DMS114 treated with DMSO at 0.1 percent for 48 hours (cell line): ENCODE measurements at regions not wholly inside any gene's neighbourhood (a gene's known extent, or its start where the extent isn't known, plus 50 kb on each side); places are given as distances from the start of the nearest gene placed in this dataset.
"Not testable (repeated sequence)": the region's sequence is repeated elsewhere in the genome, so short reads cannot be mapped to it uniquely, and the experiment has no call there.

Source experiments
- DNase-seq: peaks from one replicate; lab custom pipeline; 2025; ENCODE audit not compliant: unreplicated experiment; lab: John Stamatoyannopoulos, UW

DNA sequence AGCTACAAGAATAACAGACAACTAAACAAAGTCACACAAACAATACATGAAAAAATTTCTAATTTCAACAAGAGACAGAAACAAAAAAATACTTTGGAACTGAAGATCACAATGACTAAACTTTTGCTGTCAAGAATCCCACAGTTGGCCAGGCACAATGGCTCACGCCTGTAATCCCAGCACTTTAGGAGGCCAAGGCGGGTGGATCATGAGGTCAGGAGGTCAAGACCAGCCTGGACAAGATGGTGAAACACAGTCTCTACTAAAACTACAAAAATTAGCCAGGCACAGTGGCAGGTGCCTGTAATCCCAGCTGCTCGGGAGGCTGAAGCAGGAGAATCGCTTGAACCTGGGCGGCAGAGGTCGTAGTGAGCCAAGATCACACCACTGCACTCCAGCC, 861.6 kb downstream of the UQCRFS1 start:
- not testable (repeated sequence) for DNase-seq

DNA sequence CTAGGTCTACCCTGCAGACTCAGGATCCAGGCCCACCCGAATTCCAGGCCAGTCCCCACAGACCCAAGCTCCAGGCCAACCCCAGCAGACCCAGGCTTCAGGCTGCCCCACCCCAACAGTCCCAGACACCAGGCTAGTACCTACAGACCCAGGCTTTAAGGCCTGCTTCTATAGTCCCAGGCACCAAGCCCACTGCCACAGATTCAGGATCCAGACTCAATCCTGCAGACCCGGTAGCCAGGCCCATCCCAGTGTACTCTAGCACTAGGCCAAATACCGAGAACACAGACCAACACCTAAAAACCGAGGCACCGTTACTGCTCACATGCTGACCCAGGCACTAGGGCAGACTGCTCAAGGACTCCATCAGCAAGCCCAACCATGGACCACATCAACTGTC, 862.3 kb downstream of the UQCRFS1 start:
- no peak for DNase-seq

GRCh38 chr19:28350037-28350436, 862.9 kb downstream of the UQCRFS1 start:
- no peak for DNase-seq

- DNase-seq: no peak
Measured at GRCh38 chr19:28349604-28350003, 863.3 kb downstream of the UQCRFS1 start.

GRCh38 chr19:28345811-28346210, 867.1 kb downstream of the UQCRFS1 start:
- DNase-seq: no peak

- no peak for DNase-seq
Measured at GRCh38 chr19:28341810-28342350, 871.1 kb downstream of the UQCRFS1 start.

- DNase-seq: no peak
Measured at GRCh38 chr19:28334419-28334818, 878.5 kb downstream of the UQCRFS1 start.

GRCh38 chr19:28333909-28334308, 879.0 kb downstream of the UQCRFS1 start:
- no peak for DNase-seq

- no peak for DNase-seq
Measured at GRCh38 chr19:28332886-28333285, 880.1 kb downstream of the UQCRFS1 start.

GRCh38 chr19:28332351-28332750, 880.6 kb downstream of the UQCRFS1 start:
- no peak for DNase-seq

GRCh38 chr19:28331596-28331995, 881.4 kb downstream of the UQCRFS1 start:
- no peak for DNase-seq

GRCh38 chr19:28330831-28331230, 882.1 kb downstream of the UQCRFS1 start:
- DNase-seq: no peak

DNA sequence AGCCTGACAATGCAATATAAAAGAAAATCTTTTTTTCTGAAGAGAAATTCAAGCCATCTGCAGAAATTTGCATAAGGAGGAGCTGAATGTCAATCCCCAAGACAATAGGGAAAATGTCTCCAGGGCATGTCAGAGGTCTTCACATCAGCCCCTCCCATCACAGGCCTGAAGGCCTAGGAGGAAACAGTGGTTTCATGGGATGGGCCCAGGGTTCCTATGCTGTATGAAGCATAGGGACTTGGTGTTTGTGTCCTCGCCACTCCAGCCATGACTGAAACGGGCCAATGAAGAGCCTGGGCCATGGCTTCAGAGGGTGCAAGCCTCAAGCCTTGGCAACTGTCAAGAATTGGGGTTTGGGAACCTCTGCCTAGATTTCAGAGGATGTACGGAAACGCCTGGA, 883.5 kb downstream of the UQCRFS1 start:
- no peak for DNase-seq

DNA sequence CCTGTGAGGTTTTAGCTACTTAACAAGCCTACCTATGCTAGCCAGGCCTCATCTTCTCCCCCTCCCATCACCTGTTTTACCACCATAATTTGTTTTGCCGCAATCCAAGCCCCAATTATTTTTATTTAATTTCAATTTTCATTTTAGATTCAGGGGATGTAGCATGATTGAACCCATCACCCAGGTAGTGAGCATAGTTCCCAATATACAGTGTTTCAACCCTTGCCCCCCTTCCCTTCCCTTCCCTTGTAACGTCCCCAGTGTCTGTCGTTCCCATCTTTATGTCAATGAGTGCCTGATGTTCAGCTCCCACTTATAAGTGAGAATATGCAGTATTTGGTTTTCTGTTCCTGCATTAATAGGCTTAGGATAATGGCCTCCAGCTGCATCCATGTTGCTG, 885.0 kb downstream of the UQCRFS1 start:
- DNase-seq: no peak

GRCh38 chr19:28326746-28327145, 886.2 kb downstream of the UQCRFS1 start:
- DNase-seq: no peak

- no peak for DNase-seq
Measured at GRCh38 chr19:28324275-28325060, 888.5 kb downstream of the UQCRFS1 start.

DNA sequence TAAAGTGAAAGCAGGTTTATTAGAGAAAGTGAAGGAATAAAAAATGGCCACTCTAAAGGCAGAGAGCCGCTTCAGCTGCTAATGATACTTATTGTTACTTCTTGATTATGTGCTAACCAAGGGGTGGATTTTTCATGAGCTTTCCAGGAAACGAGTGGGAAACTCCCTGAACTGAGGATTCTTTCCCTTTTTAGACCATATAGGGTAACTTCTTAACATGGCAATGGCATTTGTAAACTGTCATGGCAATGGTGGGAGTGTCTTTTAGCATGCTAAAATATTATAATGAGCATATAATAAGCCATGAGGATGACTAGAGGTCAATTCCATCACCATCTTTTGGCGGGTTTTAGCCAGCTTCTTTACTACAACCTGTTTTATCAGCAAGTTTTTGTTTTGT, 890.0 kb downstream of the UQCRFS1 start:
- DNase-seq: no peak

GRCh38 chr19:28322491-28322890, 890.5 kb downstream of the UQCRFS1 start:
- no peak for DNase-seq

DNA sequence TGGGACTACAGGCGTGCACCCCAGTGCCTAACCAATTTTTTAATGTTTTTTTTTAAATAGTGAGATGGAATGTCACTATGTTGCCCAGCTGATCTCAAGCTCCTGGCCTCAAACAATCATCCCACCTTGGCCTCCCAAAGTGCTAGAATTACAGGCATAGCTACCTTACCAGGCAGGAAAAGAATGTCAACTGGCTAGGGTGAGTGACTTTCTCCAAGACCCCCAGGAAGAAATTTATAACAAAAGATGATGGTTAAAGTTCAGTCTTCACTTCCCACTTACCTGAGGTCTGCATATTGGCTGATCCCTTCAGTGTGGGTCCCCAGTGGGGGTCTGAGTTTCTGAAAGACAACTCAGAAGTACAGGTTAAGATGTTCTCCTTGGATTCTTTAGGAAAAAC, 893.0 kb downstream of the UQCRFS1 start:
- DNase-seq: no peak

GRCh38 chr19:28319227-28319626, 893.7 kb downstream of the UQCRFS1 start:
- no peak for DNase-seq

DNA sequence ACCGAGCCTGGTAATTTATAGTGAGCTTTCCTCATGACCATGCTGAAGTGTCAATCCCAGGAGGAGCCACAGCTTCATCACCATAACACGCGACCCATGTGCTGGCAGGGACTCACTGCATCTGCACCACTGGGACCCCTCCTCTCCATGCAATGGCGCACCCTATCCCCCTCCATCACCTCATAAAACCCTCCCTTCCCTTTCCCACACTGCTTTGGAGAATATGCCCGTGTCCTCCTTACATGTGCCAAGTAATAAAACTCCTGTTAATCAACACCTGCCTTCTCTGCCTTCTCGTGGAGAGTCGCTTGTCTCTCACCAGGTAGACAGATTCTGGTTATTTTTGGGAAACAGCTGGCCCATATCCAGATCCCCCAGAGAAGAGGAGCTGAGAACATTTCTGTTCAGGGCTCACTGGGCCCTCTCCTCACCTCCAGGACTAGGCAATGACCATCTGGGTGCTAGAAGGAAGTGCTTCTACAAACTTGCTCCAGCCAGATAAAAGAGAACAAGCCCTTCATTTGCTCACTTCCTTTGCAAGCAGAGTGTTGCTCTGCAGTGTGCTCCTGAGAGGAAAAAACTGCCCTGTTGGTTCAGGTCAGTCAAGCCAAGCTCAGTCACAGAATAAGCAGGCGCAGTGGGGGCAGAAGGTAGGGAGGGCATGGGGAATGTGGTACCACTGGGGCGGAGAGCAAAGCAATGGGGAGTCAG, 894.3 kb downstream of the UQCRFS1 start:
- no peak for DNase-seq

DNA sequence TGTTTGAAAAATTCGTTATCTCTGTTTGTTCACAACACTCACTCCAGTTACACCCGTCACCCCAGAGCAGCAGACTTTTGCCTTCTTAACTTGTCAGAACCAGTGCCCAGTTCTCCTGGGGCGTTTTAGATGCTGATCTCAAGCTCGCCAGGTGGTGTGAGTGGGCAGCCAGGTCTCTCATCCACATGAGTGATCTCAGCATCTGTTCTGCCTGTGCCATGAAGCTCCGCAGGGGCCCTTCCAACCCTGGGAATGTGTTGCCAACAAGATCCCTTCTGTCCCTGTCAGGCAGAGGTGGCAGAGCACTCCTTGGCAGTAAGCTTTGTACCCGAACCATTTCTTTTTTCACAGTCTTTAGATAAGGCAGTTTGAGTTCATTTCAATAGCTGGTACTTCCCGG, 896.5 kb downstream of the UQCRFS1 start:
- DNase-seq: no peak
